WTC11 (cell line): ENCODE measurements at regions not wholly inside any gene's neighbourhood (a gene's known extent, or its start where the extent isn't known, plus 50 kb on each side); places are given as distances from the start of the nearest gene placed in this dataset.

ENCODE experiments used
- ATAC-seq: fragments of 200-7000 bp; cut with Tn5 transposase; 2 replicates; pipeline ENCODE4 v1.10.0; 2021; ENCODE audit warnings: mild to moderate bottlenecking, moderate library complexity
- CTCF ChIA-PET: fragments of 300-600 bp; sonication (Branson Sonifier 250); formaldehyde crosslinking; loops from one replicate; lab custom pipeline; 2021; ENCODE audit warnings: antibody characterized with exemption; lab: Charles Lee
- POLR2A ChIA-PET: fragments of 350-600 bp; sonication (Branson Sonifier 250); formaldehyde crosslinking; loops from one replicate; lab custom pipeline; 2021; ENCODE audit warnings: antibody characterized with exemption; lab: Charles Lee
- DNase-seq: peaks from one replicate; pipeline ENCODE4 v3.0.0; 2021; ENCODE audit warnings: low spot score
- H3K27ac Mint-ChIP-seq: 2 replicates; pipeline ENCODE4 v1.8.0; 2021; ENCODE audit warnings: mixed read lengths
- H3K27me3 Mint-ChIP-seq: 2 replicates; pipeline ENCODE4 v1.8.0; 2021; ENCODE audit warnings: low read depth, mild to moderate bottlenecking, moderate library complexity, mixed read lengths
- H3K36me3 Mint-ChIP-seq: 2 replicates; pipeline ENCODE4 v1.8.0; 2021; ENCODE audit warnings: mixed read lengths
- H3K4me1 Mint-ChIP-seq: 2 replicates; pipeline ENCODE4 v1.8.0; 2022; ENCODE audit warnings: mixed read lengths
- H3K4me3 Mint-ChIP-seq: 2 replicates; pipeline ENCODE4 v1.8.0; 2021; ENCODE audit warnings: mild to moderate bottlenecking, moderate library complexity, mixed read lengths
- H3K9me3 Mint-ChIP-seq: 2 replicates; pipeline ENCODE4 v1.8.0; 2021; ENCODE audit warnings: mixed read lengths
- ELF4 ChIP-seq: sonication (generic); formaldehyde crosslinking; IDR thresholded peaks from 2 replicates; pipeline ENCODE4 v1.8.1; 2022; ENCODE audit warnings: low read depth, mild to moderate bottlenecking, moderate library complexity, missing genetic modification reagents
- EMX1 ChIP-seq: fragments of 250-450 bp; sonication (Bioruptor Pico); IDR thresholded peaks from 2 replicates; pipeline ENCODE4 v1.8.0; 2021; ENCODE audit warnings: mild to moderate bottlenecking
- ETV6 ChIP-seq: sonication (generic); formaldehyde crosslinking; IDR thresholded peaks from 2 replicates; pipeline ENCODE4 v1.8.1; 2022; ENCODE audit warnings: mild to moderate bottlenecking, missing genetic modification reagents
- GABPB1 ChIP-seq: sonication (generic); formaldehyde crosslinking; IDR thresholded peaks from 2 replicates; pipeline ENCODE4 v1.8.1; 2023; ENCODE audit warnings: mild to moderate bottlenecking, missing genetic modification reagents
- GRHL2 ChIP-seq: fragments of 250-450 bp; sonication (Bioruptor Pico); IDR thresholded peaks from 2 replicates; pipeline ENCODE4 v1.8.0; 2022; ENCODE audit warnings: mild to moderate bottlenecking, moderate library complexity; ENCODE audit not compliant: insufficient replicate concordance, severe bottlenecking
- JAZF1 ChIP-seq: fragments of 250-450 bp; sonication (Bioruptor Pico); IDR thresholded peaks from 2 replicates; pipeline ENCODE4 v1.9.0; 2021; ENCODE audit warnings: moderate library complexity, mild to moderate bottlenecking, inconsistent platforms
- MYBL2 ChIP-seq: sonication (generic); formaldehyde crosslinking; IDR thresholded peaks from 2 replicates; pipeline ENCODE4 v1.8.1; 2023; ENCODE audit warnings: mild to moderate bottlenecking, moderate library complexity, missing genetic modification reagents
- NR1H2 ChIP-seq: sonication (generic); formaldehyde crosslinking; IDR thresholded peaks from 2 replicates; pipeline ENCODE4 v1.9.0; 2021; ENCODE audit warnings: mild to moderate bottlenecking, moderate library complexity, missing genetic modification reagents
- NR3C1 ChIP-seq: sonication (generic); formaldehyde crosslinking; conservative IDR thresholded peaks from 2 replicates; pipeline ENCODE4 v1.8.1; 2023; ENCODE audit warnings: low read depth, mild to moderate bottlenecking, missing genetic modification reagents
- PRRX2 ChIP-seq: fragments of 250-450 bp; sonication (Bioruptor Pico); IDR thresholded peaks from 2 replicates; pipeline ENCODE4 v1.8.0; 2021; ENCODE audit warnings: mild to moderate bottlenecking
- RORB ChIP-seq: fragments of 250-450 bp; sonication (Bioruptor Pico); IDR thresholded peaks from 2 replicates; pipeline ENCODE4 v1.9.0; 2021; ENCODE audit warnings: mild to moderate bottlenecking
- TP53 ChIP-seq: sonication (generic); formaldehyde crosslinking; IDR thresholded peaks from 2 replicates; pipeline ENCODE4 v1.8.1; 2023; ENCODE audit warnings: mild to moderate bottlenecking, missing genetic modification reagents
- ZBTB21 ChIP-seq: sonication (generic); formaldehyde crosslinking; IDR thresholded peaks from 2 replicates; pipeline ENCODE4 v1.8.1; 2023; ENCODE audit warnings: mild to moderate bottlenecking, missing genetic modification reagents, borderline replicate concordance
- ZNF121 ChIP-seq: sonication (generic); formaldehyde crosslinking; IDR thresholded peaks from 2 replicates; pipeline ENCODE4 v1.8.0; 2023; ENCODE audit warnings: missing genetic modification reagents
- ZNF138 ChIP-seq: sonication (generic); formaldehyde crosslinking; conservative IDR thresholded peaks from 2 replicates; pipeline ENCODE4 v1.8.1; 2022; ENCODE audit warnings: mild to moderate bottlenecking, moderate library complexity, missing genetic modification reagents
- ZNF416 ChIP-seq: fragments of 250-450 bp; sonication (Bioruptor Pico); IDR thresholded peaks from 2 replicates; pipeline ENCODE4 v1.9.0; 2021; ENCODE audit warnings: mild to moderate bottlenecking, inconsistent platforms
- ZNF671 ChIP-seq: fragments of 250-450 bp; sonication (Bioruptor Pico); IDR thresholded peaks from 2 replicates; pipeline ENCODE4 v1.8.0; 2021; ENCODE audit warnings: mild to moderate bottlenecking
- TF ChIP-seq, protein P1 (sequence below): sonication (generic); formaldehyde crosslinking; IDR thresholded peaks from 2 replicates; pipeline ENCODE4 v1.8.1; 2022; ENCODE audit warnings: mild to moderate bottlenecking, missing genetic modification reagents, moderate library complexity, borderline replicate concordance
- TF ChIP-seq, protein P2 (sequence below): sonication (generic); formaldehyde crosslinking; IDR thresholded peaks from 2 replicates; pipeline ENCODE4 v1.8.0; 2022; ENCODE audit warnings: mild to moderate bottlenecking, missing genetic modification reagents
- TF ChIP-seq, protein P3 (sequence below): fragments of 250-450 bp; sonication (Bioruptor Pico); IDR thresholded peaks from 2 replicates; pipeline ENCODE4 v1.9.0; 2021; ENCODE audit warnings: mild to moderate bottlenecking
- TF ChIP-seq, protein P4 (sequence below): sonication (generic); formaldehyde crosslinking; IDR thresholded peaks from 2 replicates; pipeline ENCODE4 v1.8.0; 2022; ENCODE audit warnings: mild to moderate bottlenecking, missing genetic modification reagents
- TF ChIP-seq, protein P5 (sequence below): fragments of 250-450 bp; sonication (Bioruptor Pico); conservative IDR thresholded peaks from 2 replicates; pipeline ENCODE4 v1.9.0; 2021; ENCODE audit warnings: mild to moderate bottlenecking
- TF ChIP-seq, protein P6 (sequence below): fragments of 250-450 bp; sonication (Bioruptor Pico); IDR thresholded peaks from 2 replicates; pipeline ENCODE4 v1.9.0; 2021; ENCODE audit warnings: moderate library complexity, mild to moderate bottlenecking, inconsistent platforms, borderline replicate concordance
- TF ChIP-seq, protein P7 (sequence below): sonication (generic); formaldehyde crosslinking; IDR thresholded peaks from 2 replicates; pipeline ENCODE4 v1.8.0; 2023; ENCODE audit warnings: missing genetic modification reagents
- TF ChIP-seq, protein P8 (sequence below): sonication (generic); formaldehyde crosslinking; IDR thresholded peaks from 2 replicates; pipeline ENCODE4 v1.8.0; 2022; ENCODE audit warnings: mild to moderate bottlenecking, missing genetic modification reagents

DNA sequence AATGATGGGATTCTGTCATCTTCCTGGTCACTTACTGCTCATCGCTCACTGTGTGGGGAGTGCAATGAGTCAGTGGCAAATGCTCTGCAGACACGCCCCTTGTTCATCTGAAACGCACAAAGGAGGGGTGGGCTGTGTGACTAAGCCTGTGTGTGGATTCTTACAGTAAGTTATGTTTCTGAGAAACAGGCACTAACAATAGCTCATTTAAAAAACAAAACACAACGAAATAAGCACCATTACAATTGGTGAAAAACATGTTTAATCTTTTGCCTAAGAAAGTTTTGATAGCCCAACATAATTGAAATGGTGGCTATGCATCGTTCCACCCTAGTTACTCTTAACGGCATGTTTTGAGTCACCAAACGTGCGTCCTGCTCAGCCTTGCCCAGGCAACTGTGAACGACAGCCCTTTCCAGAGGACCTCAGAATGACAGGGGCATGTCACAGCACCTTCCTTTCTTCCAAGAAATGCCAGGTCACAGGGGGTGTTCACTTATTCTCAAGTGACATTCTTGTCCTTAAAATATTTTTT is 118.4 kb upstream of the SGK1 start (continued):
- TF ChIP-seq, protein P1, sequence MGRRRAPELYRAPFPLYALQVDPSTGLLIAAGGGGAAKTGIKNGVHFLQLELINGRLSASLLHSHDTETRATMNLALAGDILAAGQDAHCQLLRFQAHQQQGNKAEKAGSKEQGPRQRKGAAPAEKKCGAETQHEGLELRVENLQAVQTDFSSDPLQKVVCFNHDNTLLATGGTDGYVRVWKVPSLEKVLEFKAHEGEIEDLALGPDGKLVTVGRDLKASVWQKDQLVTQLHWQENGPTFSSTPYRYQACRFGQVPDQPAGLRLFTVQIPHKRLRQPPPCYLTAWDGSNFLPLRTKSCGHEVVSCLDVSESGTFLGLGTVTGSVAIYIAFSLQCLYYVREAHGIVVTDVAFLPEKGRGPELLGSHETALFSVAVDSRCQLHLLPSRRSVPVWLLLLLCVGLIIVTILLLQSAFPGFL (CRISPR knock-in tag), result no peak
- TF ChIP-seq, protein P2, sequence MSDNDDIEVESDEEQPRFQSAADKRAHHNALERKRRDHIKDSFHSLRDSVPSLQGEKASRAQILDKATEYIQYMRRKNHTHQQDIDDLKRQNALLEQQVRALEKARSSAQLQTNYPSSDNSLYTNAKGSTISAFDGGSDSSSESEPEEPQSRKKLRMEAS (CRISPR knock-in tag), result no peak
- TF ChIP-seq MYBL2 (no peak), ZNF138 (CRISPR knock-in tag) (no peak), NR3C1 (no peak), ELF4 (no peak), GRHL2 (CRISPR knock-in tag) (no peak), ZNF416 (CRISPR knock-in tag) (no peak), EMX1 (CRISPR knock-in tag) (no peak)
- TF ChIP-seq, protein P3, sequence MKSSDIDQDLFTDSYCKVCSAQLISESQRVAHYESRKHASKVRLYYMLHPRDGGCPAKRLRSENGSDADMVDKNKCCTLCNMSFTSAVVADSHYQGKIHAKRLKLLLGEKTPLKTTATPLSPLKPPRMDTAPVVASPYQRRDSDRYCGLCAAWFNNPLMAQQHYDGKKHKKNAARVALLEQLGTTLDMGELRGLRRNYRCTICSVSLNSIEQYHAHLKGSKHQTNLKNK, result no peak
- TF ChIP-seq, protein P4, sequence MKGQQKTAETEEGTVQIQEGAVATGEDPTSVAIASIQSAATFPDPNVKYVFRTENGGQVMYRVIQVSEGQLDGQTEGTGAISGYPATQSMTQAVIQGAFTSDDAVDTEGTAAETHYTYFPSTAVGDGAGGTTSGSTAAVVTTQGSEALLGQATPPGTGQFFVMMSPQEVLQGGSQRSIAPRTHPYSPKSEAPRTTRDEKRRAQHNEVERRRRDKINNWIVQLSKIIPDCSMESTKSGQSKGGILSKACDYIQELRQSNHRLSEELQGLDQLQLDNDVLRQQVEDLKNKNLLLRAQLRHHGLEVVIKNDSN (CRISPR knock-in tag), result no peak
- TF ChIP-seq, protein P5, sequence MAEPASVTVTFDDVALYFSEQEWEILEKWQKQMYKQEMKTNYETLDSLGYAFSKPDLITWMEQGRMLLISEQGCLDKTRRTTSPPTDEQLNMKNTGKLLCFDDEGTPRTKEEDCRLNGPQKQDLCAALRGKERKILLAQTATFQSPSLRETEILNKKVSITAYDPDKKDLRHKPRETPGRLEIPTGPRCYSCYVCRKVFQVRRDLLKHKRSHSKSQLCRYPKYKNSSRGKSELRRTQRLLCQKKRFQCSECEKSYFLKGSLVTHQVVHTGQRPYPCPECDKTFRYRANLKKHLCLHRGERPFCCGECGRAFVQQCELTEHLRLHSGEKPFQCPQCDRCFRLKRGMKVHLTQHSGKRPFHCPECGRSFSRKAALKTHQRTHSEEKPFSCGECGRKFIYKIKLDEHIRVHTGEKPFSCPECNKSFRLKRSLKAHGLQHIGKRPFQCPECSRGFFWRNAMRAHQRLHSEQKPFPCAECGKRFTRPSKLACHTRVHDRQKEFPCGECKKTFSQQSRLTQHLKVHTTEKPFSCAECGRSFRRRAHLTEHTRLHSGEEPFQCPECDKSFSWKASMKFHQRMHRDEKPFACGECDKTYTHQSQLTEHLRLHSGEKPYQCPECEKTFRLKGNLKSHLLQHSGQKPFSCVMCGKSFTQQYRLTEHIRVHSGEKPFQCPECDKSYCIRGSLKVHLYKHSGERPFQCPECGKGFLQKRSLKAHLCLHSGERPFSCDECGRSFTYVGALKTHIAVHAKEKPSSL (CRISPR knock-in tag), result no peak
- TF ChIP-seq, protein P6, sequence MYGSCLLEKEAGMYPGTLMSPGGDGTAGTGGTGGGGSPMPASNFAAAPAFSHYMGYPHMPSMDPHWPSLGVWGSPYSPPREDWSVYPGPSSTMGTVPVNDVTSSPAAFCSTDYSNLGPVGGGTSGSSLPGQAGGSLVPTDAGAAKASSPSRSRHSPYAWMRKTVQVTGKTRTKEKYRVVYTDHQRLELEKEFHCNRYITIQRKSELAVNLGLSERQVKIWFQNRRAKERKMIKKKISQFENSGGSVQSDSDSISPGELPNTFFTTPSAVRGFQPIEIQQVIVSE (CRISPR knock-in tag), result no peak

DNA sequence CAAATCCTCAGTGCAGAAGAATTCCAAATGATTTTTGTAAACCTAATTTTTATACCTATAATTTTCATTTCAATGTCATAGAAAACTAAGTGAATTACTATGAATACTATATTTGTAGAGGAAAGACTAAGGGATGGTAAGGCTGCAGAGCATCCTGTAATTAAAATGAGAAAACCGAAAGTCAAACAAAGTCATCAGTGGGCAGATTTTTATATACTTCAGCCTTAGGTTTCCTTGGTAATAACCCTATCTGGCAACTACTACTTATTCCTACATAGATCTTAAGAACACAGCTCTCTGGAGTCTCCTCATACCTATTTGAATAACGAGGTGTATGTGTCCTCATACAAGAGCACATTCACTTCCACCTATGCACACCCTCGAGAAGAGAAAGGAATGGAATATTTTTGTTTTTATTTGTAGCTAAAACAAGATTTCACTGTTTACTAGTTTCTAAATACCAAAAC is 117.9 kb upstream of the SGK1 start:
- no peak for TF ChIP-seq ZNF121 (CRISPR knock-in tag)
- TF ChIP-seq ZBTB21 (CRISPR knock-in tag), result no peak
- no peak for TF ChIP-seq PRRX2
- TF ChIP-seq, protein P7, sequence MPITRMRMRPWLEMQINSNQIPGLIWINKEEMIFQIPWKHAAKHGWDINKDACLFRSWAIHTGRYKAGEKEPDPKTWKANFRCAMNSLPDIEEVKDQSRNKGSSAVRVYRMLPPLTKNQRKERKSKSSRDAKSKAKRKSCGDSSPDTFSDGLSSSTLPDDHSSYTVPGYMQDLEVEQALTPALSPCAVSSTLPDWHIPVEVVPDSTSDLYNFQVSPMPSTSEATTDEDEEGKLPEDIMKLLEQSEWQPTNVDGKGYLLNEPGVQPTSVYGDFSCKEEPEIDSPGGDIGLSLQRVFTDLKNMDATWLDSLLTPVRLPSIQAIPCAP (CRISPR knock-in tag), result no peak
- TF ChIP-seq NR1H2 (CRISPR knock-in tag), result no peak
- TF ChIP-seq, protein P2 (CRISPR knock-in tag), result no peak
- TF ChIP-seq RORB (CRISPR knock-in tag), result no peak
- TF ChIP-seq ZNF671 (CRISPR knock-in tag), result no peak
- no peak for TF ChIP-seq ETV6 (CRISPR knock-in tag)
- TF ChIP-seq ZNF138 (CRISPR knock-in tag), result no peak
- no peak for TF ChIP-seq JAZF1 (CRISPR knock-in tag)
- no peak for TF ChIP-seq TP53 (CRISPR knock-in tag)
- no peak for TF ChIP-seq GRHL2 (CRISPR knock-in tag)
- no peak for TF ChIP-seq GABPB1 (CRISPR knock-in tag)
- TF ChIP-seq, protein P8, sequence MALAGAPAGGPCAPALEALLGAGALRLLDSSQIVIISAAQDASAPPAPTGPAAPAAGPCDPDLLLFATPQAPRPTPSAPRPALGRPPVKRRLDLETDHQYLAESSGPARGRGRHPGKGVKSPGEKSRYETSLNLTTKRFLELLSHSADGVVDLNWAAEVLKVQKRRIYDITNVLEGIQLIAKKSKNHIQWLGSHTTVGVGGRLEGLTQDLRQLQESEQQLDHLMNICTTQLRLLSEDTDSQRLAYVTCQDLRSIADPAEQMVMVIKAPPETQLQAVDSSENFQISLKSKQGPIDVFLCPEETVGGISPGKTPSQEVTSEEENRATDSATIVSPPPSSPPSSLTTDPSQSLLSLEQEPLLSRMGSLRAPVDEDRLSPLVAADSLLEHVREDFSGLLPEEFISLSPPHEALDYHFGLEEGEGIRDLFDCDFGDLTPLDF, result no peak
- ChIA-PET POLR2A (no interaction called here), CTCF (no interaction called here)
- ATAC-seq (no peak), DNase-seq (no peak)
- Mint-ChIP-seq H3K4me1 (peaks cover 22% of the 10 kb centered on the region), H3K4me3 (no peak overlapping the region), H3K27ac (no peak overlapping the region), H3K9me3 (no peaks in the 10 kb centered on the region), H3K36me3 (no peaks in the 10 kb centered on the region), H3K27me3 (no peaks in the 10 kb centered on the region)
